ENCODE measurements at regions not wholly inside any gene's neighbourhood (a gene's known extent, or its start where the extent isn't known, plus 50 kb on each side); places are given as distances from the start of the nearest gene placed in this dataset.

DNA sequence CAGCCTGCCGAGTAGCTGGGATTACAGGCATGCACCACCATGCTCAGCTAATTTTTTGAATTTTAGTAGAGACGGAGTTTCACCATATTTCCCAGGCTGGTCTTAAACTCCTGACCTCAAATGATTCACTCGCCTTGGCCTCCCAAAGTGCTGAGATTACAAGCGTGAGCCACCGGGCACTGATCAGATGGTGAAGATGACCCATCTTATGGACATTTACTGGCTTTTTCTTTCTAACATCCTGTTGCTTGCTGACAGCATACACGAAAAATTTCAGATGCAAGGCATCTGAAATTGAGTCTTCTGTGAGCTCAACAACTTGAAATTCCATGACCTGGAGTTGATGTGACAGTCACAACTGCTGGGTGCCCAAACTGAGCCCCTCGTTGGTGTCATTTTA lies 859.5 kb upstream of the CNTNAP5 start:
- no peaks in the 10 kb centered on the region for H3K36me3 ChIP-seq (replicated peaks in 1 of 2; ENCODE audit: control insufficient read depth in 2 of 2, insufficient read depth in 2 of 2, low read length in 2 of 2)
- no peak for DNase-seq (ENCODE audit: low spot score)
- H3K79me1 ChIP-seq (ENCODE audit: low read depth, low read length) = no peaks in the 10 kb centered on the region
- H2BK5ac ChIP-seq (ENCODE audit: low read length) = no peak overlapping the region
- H3K4ac ChIP-seq (ENCODE audit: low read length) = no peak overlapping the region
- WGBS, 2 donors (ENCODE audit: extremely low coverage in 2 of 2, insufficient read length in 2 of 2, insufficient replicate concordance in 1 of 2) = no CpG with 5 or more reads among the region's 7 CpGs
- H3K9me3 ChIP-seq (replicated peaks in 1 of 2; ENCODE audit: control insufficient read depth in 2 of 2, insufficient read depth in 1 of 2, low read depth in 1 of 2, low read length in 2 of 2) = peaks cover 0 to 8% of the 10 kb centered on the region in 2 donors
- H3K27me3 ChIP-seq (ENCODE audit: control insufficient read depth in 3 of 3, insufficient read depth in 3 of 3, low read depth in 1 of 3, low read length in 3 of 3) = no peaks in the 10 kb centered on the region
- no peaks in the 10 kb centered on the region for H3K4me1 ChIP-seq (ENCODE audit: control insufficient read depth in 2 of 2, insufficient read depth in 1 of 2, low read depth in 1 of 2, low read length in 2 of 2)
- no peak overlapping the region for H3K4me3 ChIP-seq (ENCODE audit: low read length in 2 of 2)
- no peak overlapping the region for H2AK5ac ChIP-seq (ENCODE audit: low read depth, low read length)
- no peak overlapping the region for H2AFZ ChIP-seq (ENCODE audit: low read length)
- no peak overlapping the region for H2BK12ac ChIP-seq (ENCODE audit: low read length)
- no peak overlapping the region for H3K4me2 ChIP-seq (ENCODE audit: insufficient read depth, low read length, poor library complexity, severe bottlenecking)
- no peak overlapping the region for H3K23ac ChIP-seq (ENCODE audit: low read depth, low read length, poor library complexity)
- no peak overlapping the region for H3K27ac ChIP-seq (replicated peaks; ENCODE audit: low read length)
- no peak overlapping the region for H2BK15ac ChIP-seq (ENCODE audit: low read length)
- no peak overlapping the region for H2BK120ac ChIP-seq (ENCODE audit: low read depth, low read length)
- no peak overlapping the region for H3K18ac ChIP-seq (ENCODE audit: low read length)
- no peak overlapping the region for H4K91ac ChIP-seq (ENCODE audit: low read depth, low read length, poor library complexity)
- H3K14ac ChIP-seq (ENCODE audit: low read length) = no peak overlapping the region
- H4K8ac ChIP-seq (ENCODE audit: low read depth, low read length) = no peak overlapping the region
- no peak overlapping the region for H3K9ac ChIP-seq (ENCODE audit: low read depth, low read length, poor library complexity)

DNA sequence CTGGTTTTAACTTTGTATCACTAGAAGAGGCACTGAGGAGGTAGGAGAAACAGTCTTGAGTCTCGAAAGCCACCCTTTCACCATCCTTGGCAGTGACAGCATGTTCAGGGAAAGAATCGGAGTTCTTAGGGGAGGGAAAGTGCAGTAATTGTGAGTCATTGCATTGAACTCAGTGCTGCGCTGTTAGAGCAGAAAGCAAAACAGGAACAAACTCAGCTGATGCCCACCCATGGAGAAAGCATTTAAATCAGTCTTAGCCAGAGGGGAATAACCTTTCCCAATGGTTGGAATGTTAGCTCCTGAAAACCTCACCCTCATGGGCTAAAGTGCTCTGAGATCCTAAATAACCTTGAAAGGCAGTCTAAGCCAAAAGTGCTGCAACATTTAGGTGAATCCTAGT lies 845.6 kb upstream of the CNTNAP5 start:
- no peak overlapping the region for H2AK5ac ChIP-seq (ENCODE audit: low read depth, low read length)
- no peaks in the 10 kb centered on the region for H3K27me3 ChIP-seq (ENCODE audit: control insufficient read depth in 3 of 3, insufficient read depth in 3 of 3, low read depth in 1 of 3, low read length in 3 of 3)
- H3K4ac ChIP-seq (ENCODE audit: low read length) = no peak overlapping the region
- no peak overlapping the region for H2BK15ac ChIP-seq (ENCODE audit: low read length)
- no CpG with 5 or more reads among the region's 3 CpGs for WGBS, 2 donors (ENCODE audit: extremely low coverage in 2 of 2, insufficient read length in 2 of 2, insufficient replicate concordance in 1 of 2)
- H3K14ac ChIP-seq (ENCODE audit: low read length) = no peak overlapping the region
- no peak overlapping the region for H2BK5ac ChIP-seq (ENCODE audit: low read length)
- H3K23ac ChIP-seq (ENCODE audit: low read depth, low read length, poor library complexity) = no peak overlapping the region
- H3K18ac ChIP-seq (ENCODE audit: low read length) = no peak overlapping the region
- no peaks in the 10 kb centered on the region for H3K4me1 ChIP-seq (ENCODE audit: control insufficient read depth in 2 of 2, insufficient read depth in 1 of 2, low read depth in 1 of 2, low read length in 2 of 2)
- DNase-seq (ENCODE audit: low spot score) = peak; percentile 1
- H3K4me3 ChIP-seq (ENCODE audit: low read length in 2 of 2) = no peak overlapping the region
- no peaks in the 10 kb centered on the region for H3K36me3 ChIP-seq (replicated peaks in 1 of 2; ENCODE audit: control insufficient read depth in 2 of 2, insufficient read depth in 2 of 2, low read length in 2 of 2)
- H2BK120ac ChIP-seq (ENCODE audit: low read depth, low read length) = no peak overlapping the region
- H3K9me3 ChIP-seq (replicated peaks in 1 of 2; ENCODE audit: control insufficient read depth in 2 of 2, insufficient read depth in 1 of 2, low read depth in 1 of 2, low read length in 2 of 2) = peaks cover 0 to 5% of the 10 kb centered on the region in 2 donors
- no peak overlapping the region for H3K9ac ChIP-seq (ENCODE audit: low read depth, low read length, poor library complexity)
- H4K8ac ChIP-seq (ENCODE audit: low read depth, low read length) = no peak overlapping the region
- no peak overlapping the region for H3K4me2 ChIP-seq (ENCODE audit: insufficient read depth, low read length, poor library complexity, severe bottlenecking)
- H3K27ac ChIP-seq (replicated peaks; ENCODE audit: low read length) = no peak overlapping the region
- H2BK12ac ChIP-seq (ENCODE audit: low read length) = no peak overlapping the region
- no peak overlapping the region for H4K91ac ChIP-seq (ENCODE audit: low read depth, low read length, poor library complexity)
- H3K79me1 ChIP-seq (ENCODE audit: low read depth, low read length) = no peaks in the 10 kb centered on the region
- peak overlapping the region; percentile 45 for H2AFZ ChIP-seq (ENCODE audit: low read length)

GRCh38 chr2:123195957-123196356 lies 829.1 kb upstream of the CNTNAP5 start:
- Histone ChIP-seq H2BK5ac (ENCODE audit: low read length) (no peak overlapping the region), H2BK15ac (ENCODE audit: low read length) (no peak overlapping the region), H3K36me3 (replicated peaks in 1 of 2; ENCODE audit: control insufficient read depth in 2 of 2, insufficient read depth in 2 of 2, low read length in 2 of 2) (no peaks in the 10 kb centered on the region), H3K4me2 (ENCODE audit: insufficient read depth, low read length, poor library complexity, severe bottlenecking) (no peak overlapping the region), H4K91ac (ENCODE audit: low read depth, low read length, poor library complexity) (no peak overlapping the region), H2AFZ (ENCODE audit: low read length) (no peak overlapping the region), H2AK5ac (ENCODE audit: low read depth, low read length) (no peak overlapping the region), H3K27ac (replicated peaks; ENCODE audit: low read length) (no peak overlapping the region), H3K4me3 (ENCODE audit: low read length in 2 of 2) (no peak overlapping the region), H3K27me3 (ENCODE audit: control insufficient read depth in 3 of 3, insufficient read depth in 3 of 3, low read depth in 1 of 3, low read length in 3 of 3) (no peaks in the 10 kb centered on the region), H3K79me1 (ENCODE audit: low read depth, low read length) (no peaks in the 10 kb centered on the region), H2BK120ac (ENCODE audit: low read depth, low read length) (no peak overlapping the region), H2BK12ac (ENCODE audit: low read length) (no peak overlapping the region), H3K14ac (ENCODE audit: low read length) (no peak overlapping the region), H4K8ac (ENCODE audit: low read depth, low read length) (no peak overlapping the region), H3K4ac (ENCODE audit: low read length) (no peak overlapping the region), H3K18ac (ENCODE audit: low read length) (no peak overlapping the region), H3K23ac (ENCODE audit: low read depth, low read length, poor library complexity) (no peak overlapping the region), H3K9me3 (replicated peaks in 1 of 2; ENCODE audit: control insufficient read depth in 2 of 2, insufficient read depth in 1 of 2, low read depth in 1 of 2, low read length in 2 of 2) (no peaks in the 10 kb centered on the region), H3K4me1 (ENCODE audit: control insufficient read depth in 2 of 2, insufficient read depth in 1 of 2, low read depth in 1 of 2, low read length in 2 of 2) (no peaks in the 10 kb centered on the region), H3K9ac (ENCODE audit: low read depth, low read length, poor library complexity) (no peak overlapping the region)
- no CpG with 5 or more reads among the region's 4 CpGs for WGBS, 2 donors (ENCODE audit: extremely low coverage in 2 of 2, insufficient read length in 2 of 2, insufficient replicate concordance in 1 of 2)
- no peak for DNase-seq (ENCODE audit: low spot score)

DNA sequence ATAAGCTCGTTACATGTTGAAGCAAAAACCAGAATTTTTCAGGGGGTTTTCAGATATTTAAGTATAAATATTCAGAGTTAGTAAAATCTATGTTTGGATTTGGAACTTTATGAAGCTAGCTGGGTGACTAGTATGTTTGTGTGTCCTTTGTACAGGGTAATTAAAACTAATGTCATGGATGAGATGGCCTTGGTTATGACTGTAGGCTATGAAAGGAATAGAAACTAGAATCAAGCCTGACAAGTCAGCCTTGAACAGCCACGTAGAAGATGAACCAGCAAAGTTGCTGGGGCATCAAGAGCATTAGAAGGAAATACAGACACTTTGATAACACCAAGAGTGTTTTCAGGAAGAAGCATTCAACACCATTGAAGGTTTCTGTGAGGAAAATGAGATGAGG lies 825.1 kb upstream of the CNTNAP5 start:
- no peak overlapping the region for H3K14ac ChIP-seq (ENCODE audit: low read length)
- H2BK5ac ChIP-seq (ENCODE audit: low read length) = no peak overlapping the region
- no CpG with 5 or more reads among the region's 2 CpGs for WGBS, 2 donors (ENCODE audit: extremely low coverage in 2 of 2, insufficient read length in 2 of 2, insufficient replicate concordance in 1 of 2)
- no peak overlapping the region for H3K23ac ChIP-seq (ENCODE audit: low read depth, low read length, poor library complexity)
- no peak overlapping the region for H4K91ac ChIP-seq (ENCODE audit: low read depth, low read length, poor library complexity)
- H2AFZ ChIP-seq (ENCODE audit: low read length) = no peak overlapping the region
- no peak overlapping the region for H2BK120ac ChIP-seq (ENCODE audit: low read depth, low read length)
- no peak overlapping the region for H3K4me2 ChIP-seq (ENCODE audit: insufficient read depth, low read length, poor library complexity, severe bottlenecking)
- no peak overlapping the region for H3K4me3 ChIP-seq (ENCODE audit: low read length in 2 of 2)
- no peaks in the 10 kb centered on the region for H3K4me1 ChIP-seq (ENCODE audit: control insufficient read depth in 2 of 2, insufficient read depth in 1 of 2, low read depth in 1 of 2, low read length in 2 of 2)
- no peak for DNase-seq (ENCODE audit: low spot score)
- H3K79me1 ChIP-seq (ENCODE audit: low read depth, low read length) = no peaks in the 10 kb centered on the region
- no peaks in the 10 kb centered on the region for H3K9me3 ChIP-seq (replicated peaks in 1 of 2; ENCODE audit: control insufficient read depth in 2 of 2, insufficient read depth in 1 of 2, low read depth in 1 of 2, low read length in 2 of 2)
- H2BK12ac ChIP-seq (ENCODE audit: low read length) = no peak overlapping the region
- H3K18ac ChIP-seq (ENCODE audit: low read length) = no peak overlapping the region
- H3K27ac ChIP-seq (replicated peaks; ENCODE audit: low read length) = no peak overlapping the region
- H3K27me3 ChIP-seq (ENCODE audit: control insufficient read depth in 3 of 3, insufficient read depth in 3 of 3, low read depth in 1 of 3, low read length in 3 of 3) = no peaks in the 10 kb centered on the region
- H2BK15ac ChIP-seq (ENCODE audit: low read length) = no peak overlapping the region
- H3K4ac ChIP-seq (ENCODE audit: low read length) = no peak overlapping the region
- no peak overlapping the region for H4K8ac ChIP-seq (ENCODE audit: low read depth, low read length)
- no peak overlapping the region for H3K9ac ChIP-seq (ENCODE audit: low read depth, low read length, poor library complexity)
- H3K36me3 ChIP-seq (replicated peaks in 1 of 2; ENCODE audit: control insufficient read depth in 2 of 2, insufficient read depth in 2 of 2, low read length in 2 of 2) = no peaks in the 10 kb centered on the region
- H2AK5ac ChIP-seq (ENCODE audit: low read depth, low read length) = no peak overlapping the region

Measured in neuronal stem cell (in vitro differentiated cells).